ENCODE measurements at regions not wholly inside any gene's neighbourhood (a gene's known extent, or its start where the extent isn't known, plus 50 kb on each side); places are given as distances from the start of the nearest gene placed in this dataset.
"Not testable (repeated sequence)": the region's sequence is repeated elsewhere in the genome, so short reads cannot be mapped to it uniquely, and the experiment has no call there.

- Mint-ChIP-seq H3K27me3 (peaks cover 15% of the 10 kb centered on the region), H3K4me3 (no peak overlapping the region), H3K36me3 (ENCODE audit: low read depth) (no peaks in the 10 kb centered on the region), H3K9me3 (peaks cover 3% of the 10 kb centered on the region), H3K4me1 (ENCODE audit: low read depth) (no peaks in the 10 kb centered on the region), H3K27ac (no peak overlapping the region)
- ATAC-seq (ENCODE audit: poor library complexity) (no peak), DNase-seq (no peak)
- Histone ChIP-seq H3K27me3 (ENCODE audit: control insufficient read depth in 1 of 2, insufficient read depth in 2 of 2, low read length in 2 of 2) (no peaks in the 10 kb centered on the region), H3K4me3 (ENCODE audit: low read length) (no peak overlapping the region), H3K36me3 (ENCODE audit: insufficient read depth, low read length) (no peaks in the 10 kb centered on the region), H3K27ac (ENCODE audit: low read depth in 1 of 2, low read length in 2 of 2) (no peak overlapping the region), H3K9me3 (ENCODE audit: control insufficient read depth in 1 of 2, insufficient read depth in 1 of 2, low read length in 2 of 2) (no peaks in the 10 kb centered on the region), H3K4me1 (ENCODE audit: insufficient read depth, low read length) (no peaks in the 10 kb centered on the region)
- intact Hi-C loops (cut with DNase I, micrococcal nuclease), result no loop called here
- TF ChIP-seq CTCF (IDR thresholded peaks at IDR 0.05), result no peak
- CTCF ChIA-PET, result no interaction called here
- POLR2A ChIA-PET, result no interaction called here
Measured at GRCh38 chr13:75175575-75175974, 306.4 kb downstream of the TBC1D4 start.

- POLR2A ChIA-PET, result not testable (repeated sequence)
Measured at GRCh38 chr13:75175097-75175496, 306.9 kb downstream of the TBC1D4 start.

GRCh38 chr13:75174481-75174880 lies 307.5 kb downstream of the TBC1D4 start:
- Mint-ChIP-seq H3K4me3 (no peak overlapping the region), H3K27me3 (peaks cover 11% of the 10 kb centered on the region), H3K4me1 (ENCODE audit: low read depth) (no peaks in the 10 kb centered on the region), H3K36me3 (ENCODE audit: low read depth) (no peaks in the 10 kb centered on the region), H3K9me3 (peaks cover 3% of the 10 kb centered on the region), H3K27ac (no peak overlapping the region)
- H3K27me3 ChIP-seq (ENCODE audit: control insufficient read depth in 1 of 2, insufficient read depth in 2 of 2, low read length in 2 of 2), result no peaks in the 10 kb centered on the region
- no peak overlapping the region for H3K4me3 ChIP-seq (ENCODE audit: low read length)
- H3K36me3 ChIP-seq (ENCODE audit: insufficient read depth, low read length), result no peaks in the 10 kb centered on the region
- ChIA-PET CTCF (no interaction called here), POLR2A (no interaction called here)
- no peak for DNase-seq
- no peak for TF ChIP-seq CTCF (IDR thresholded peaks at IDR 0.05)
- H3K9me3 ChIP-seq (ENCODE audit: control insufficient read depth in 1 of 2, insufficient read depth in 1 of 2, low read length in 2 of 2), result no peaks in the 10 kb centered on the region
- no peaks in the 10 kb centered on the region for H3K4me1 ChIP-seq (ENCODE audit: insufficient read depth, low read length)
- no peak for ATAC-seq (ENCODE audit: poor library complexity)
- intact Hi-C loops (cut with DNase I, micrococcal nuclease), result no loop called here
- H3K27ac ChIP-seq (ENCODE audit: low read depth in 1 of 2, low read length in 2 of 2), result no peak overlapping the region

More at GRCh38 chr13:75175097-75175496, 306.9 kb downstream of the TBC1D4 start:
- H3K27ac ChIP-seq (ENCODE audit: low read depth in 1 of 2, low read length in 2 of 2); H3K4me1 Mint-ChIP-seq (ENCODE audit: low read depth); H3K9me3 ChIP-seq (ENCODE audit: control insufficient read depth in 1 of 2, insufficient read depth in 1 of 2, low read length in 2 of 2); H3K4me1 ChIP-seq (ENCODE audit: insufficient read depth, low read length); H3K4me3 ChIP-seq (ENCODE audit: low read length); H3K36me3 Mint-ChIP-seq (ENCODE audit: low read depth); CTCF ChIA-PET; H3K4me3 Mint-ChIP-seq; DNase-seq; H3K36me3 ChIP-seq (ENCODE audit: insufficient read depth, low read length); H3K27ac Mint-ChIP-seq; H3K9me3 Mint-ChIP-seq; intact Hi-C loops (cut with DNase I, micrococcal nuclease); ATAC-seq (ENCODE audit: poor library complexity); H3K27me3 ChIP-seq (ENCODE audit: control insufficient read depth in 1 of 2, insufficient read depth in 2 of 2, low read length in 2 of 2): not testable (repeated sequence)
- H3K27me3 Mint-ChIP-seq, result peaks cover 15% of the 10 kb centered on the region

- intact Hi-C loops (cut with DNase I, micrococcal nuclease), result no loop called here
- ATAC-seq (ENCODE audit: poor library complexity) (no peak), DNase-seq (no peak)
- H3K4me3 Mint-ChIP-seq, result no peak overlapping the region
- H3K4me1 Mint-ChIP-seq (ENCODE audit: low read depth), result no peaks in the 10 kb centered on the region
- H3K9me3 ChIP-seq (ENCODE audit: control insufficient read depth in 1 of 2, insufficient read depth in 1 of 2, low read length in 2 of 2), result no peaks in the 10 kb centered on the region
- no peak for TF ChIP-seq CTCF (IDR thresholded peaks at IDR 0.05)
- ChIA-PET CTCF (no interaction called here), POLR2A (no interaction called here)
- peaks cover 10% of the 10 kb centered on the region for H3K27me3 Mint-ChIP-seq
- no peak overlapping the region for H3K27ac Mint-ChIP-seq
- H3K4me1 ChIP-seq (ENCODE audit: insufficient read depth, low read length), result no peaks in the 10 kb centered on the region
- H3K4me3 ChIP-seq (ENCODE audit: low read length), result no peak overlapping the region
- H3K36me3 ChIP-seq (ENCODE audit: insufficient read depth, low read length), result no peaks in the 10 kb centered on the region
- no peaks in the 10 kb centered on the region for H3K36me3 Mint-ChIP-seq (ENCODE audit: low read depth)
- H3K9me3 Mint-ChIP-seq, result peaks cover 3% of the 10 kb centered on the region
- H3K27ac ChIP-seq (ENCODE audit: low read depth in 1 of 2, low read length in 2 of 2), result no peak overlapping the region
- no peaks in the 10 kb centered on the region for H3K27me3 ChIP-seq (ENCODE audit: control insufficient read depth in 1 of 2, insufficient read depth in 2 of 2, low read length in 2 of 2)
Measured at GRCh38 chr13:75173457-75174356, 308.3 kb downstream of the TBC1D4 start.
